ENCODE measurements at regions not wholly inside any gene's neighbourhood (a gene's known extent, or its start where the extent isn't known, plus 50 kb on each side); places are given as distances from the start of the nearest gene placed in this dataset.
A peak's percentile ranks its signal among the peaks of the same experiment; 100 is the strongest.
"Not testable (repeated sequence)": the region's sequence is repeated elsewhere in the genome, so short reads cannot be mapped to it uniquely, and the experiment has no call there.

GRCh38 chr7:150000780-150001599 lies 127.2 kb downstream of the ATP6V0E2 start:
- intact Hi-C loops (cut with micrococcal nuclease; ENCODE audit: unreplicated experiment); H2AFZ ChIP-seq (ENCODE audit: low read length); H3K9ac ChIP-seq (ENCODE audit: insufficient read depth, low read depth, low read length); H4K20me1 ChIP-seq (ENCODE audit: insufficient read depth, low read length); in situ Hi-C loops (cut with HindIII; ENCODE audit: extremely low pct_ligation_motif_present, low pct_unique_long_range_greater_than_20kb); H3K27ac ChIP-seq (ENCODE audit: extremely low read length, insufficient read depth, low read length); H3K9me3 ChIP-seq (ENCODE audit: low read length); FAIRE-seq; DNase-seq (ENCODE audit: low spot score); H3K4me3 ChIP-seq (replicated peaks in 1 of 3; ENCODE audit: insufficient read depth in 1 of 3, low read depth in 2 of 3, low read length in 3 of 3); BruUV-seq (replicated peaks); H3K36me3 ChIP-seq (replicated peaks in 1 of 2; ENCODE audit: control insufficient read depth in 1 of 2, insufficient read depth in 2 of 2, low read length in 2 of 2); H3K27me3 ChIP-seq (ENCODE audit: control insufficient read depth in 1 of 2, insufficient read depth in 2 of 2, low read length in 2 of 2); CTCF ChIA-PET (ENCODE audit: low intra/inter-chr PET ratio, low total read pairs); POLR2A ChIA-PET; H3K4me1 ChIP-seq (ENCODE audit: insufficient read depth, low read length); H3K4me2 ChIP-seq (ENCODE audit: low read depth, low read length); H3K79me2 ChIP-seq (ENCODE audit: insufficient read depth, low read length): not testable (repeated sequence)
- TF ChIP-seq CTCF (CRISPR knock-in tag; IDR thresholded peaks at IDR 0.05), result 0 out of 2 replicates have a peak, but pooled peaks have one; percentile 4
- WGBS (ENCODE audit: low lambda C conversion rate), result 44% methylated on average over 13 of the region's 22 CpGs
- ATAC-seq, result peak; percentile 37; the same call in 1 of the 3 replicates

- DNase-seq (ENCODE audit: low spot score) (no peak), ATAC-seq (no peak), FAIRE-seq (no peak)
- intact Hi-C loops (cut with micrococcal nuclease; ENCODE audit: unreplicated experiment) (no loop called here), in situ Hi-C loops (cut with HindIII; ENCODE audit: extremely low pct_ligation_motif_present, low pct_unique_long_range_greater_than_20kb) (no loop called here)
- Histone ChIP-seq H3K9me3 (ENCODE audit: low read length) (no peaks in the 10 kb centered on the region), H3K9ac (ENCODE audit: insufficient read depth, low read depth, low read length) (no peak overlapping the region), H3K4me2 (ENCODE audit: low read depth, low read length) (no peak overlapping the region), H3K27ac (ENCODE audit: extremely low read length, insufficient read depth, low read length) (no peak overlapping the region), H3K4me1 (ENCODE audit: insufficient read depth, low read length) (no peaks in the 10 kb centered on the region), H3K27me3 (ENCODE audit: control insufficient read depth in 1 of 2, insufficient read depth in 2 of 2, low read length in 2 of 2) (no peaks in the 10 kb centered on the region), H3K4me3 (replicated peaks in 1 of 3; ENCODE audit: insufficient read depth in 1 of 3, low read depth in 2 of 3, low read length in 3 of 3) (no peak overlapping the region), H3K36me3 (replicated peaks in 1 of 2; ENCODE audit: control insufficient read depth in 1 of 2, insufficient read depth in 2 of 2, low read length in 2 of 2) (no peaks in the 10 kb centered on the region), H3K79me2 (ENCODE audit: insufficient read depth, low read length) (no peaks in the 10 kb centered on the region), H2AFZ (ENCODE audit: low read length) (no peak overlapping the region), H4K20me1 (ENCODE audit: insufficient read depth, low read length) (no peaks in the 10 kb centered on the region)
- ChIA-PET CTCF (ENCODE audit: low intra/inter-chr PET ratio, low total read pairs) (no interaction called here), POLR2A (no interaction called here)
- WGBS (ENCODE audit: low lambda C conversion rate), result 47% methylated on average over 4 of the region's 4 CpGs
- no TSS peak for BruUV-seq (replicated peaks)
- no peak for TF ChIP-seq RNF219 (CRISPR knock-in tag; IDR thresholded peaks at IDR 0.05)
- TF ChIP-seq HOXA9 (CRISPR knock-in tag; IDR thresholded peaks at IDR 0.05; ENCODE audit: borderline replicate concordance), result no peak
- TF ChIP-seq IKZF1 (IDR thresholded peaks at IDR 0.05), result peak; percentile 64; the same call in 1 of the 2 replicates
- no peak for TF ChIP-seq ZNF597 (CRISPR knock-in tag; IDR thresholded peaks at IDR 0.05)
- TF ChIP-seq RAD51 (IDR thresholded peaks at IDR 0.05; ENCODE audit: borderline replicate concordance), result peak; percentile 40
- no peak for TF ChIP-seq PHF8 (CRISPR knock-in tag; IDR thresholded peaks at IDR 0.05)
- TF ChIP-seq ZNF644 (CRISPR knock-in tag; IDR thresholded peaks at IDR 0.05; ENCODE audit: low read depth), result no peak
- TF ChIP-seq GZF1 (CRISPR knock-in tag; IDR thresholded peaks at IDR 0.05), result no peak
- peak; percentile 58; the same call in 1 of the 2 replicates for TF ChIP-seq NFRKB (IDR thresholded peaks at IDR 0.05)
- no peak for TF ChIP-seq ZNF264 (CRISPR knock-in tag; IDR thresholded peaks at IDR 0.05)
- TF ChIP-seq MED8 (CRISPR knock-in tag; IDR thresholded peaks at IDR 0.05; ENCODE audit: insufficient replicate concordance), result no peak
- TF ChIP-seq HOXA7 (CRISPR knock-in tag; IDR thresholded peaks at IDR 0.05), result no peak
- TF ChIP-seq FOXA1 (IDR thresholded peaks at IDR 0.05), result peak; percentile 42
- no peak for TF ChIP-seq FOXA1 (CRISPR knock-in tag; IDR thresholded peaks at IDR 0.05)
Measured at GRCh38 chr7:150003304-150003810, 129.6 kb downstream of the ATP6V0E2 start.
